Endothelial cell of umbilical vein (primary cell): ENCODE measurements at regions not wholly inside any gene's neighbourhood (a gene's known extent, or its start where the extent isn't known, plus 50 kb on each side); places are given as distances from the start of the nearest gene placed in this dataset.

ENCODE experiments used
- BruUV-seq: library from RNA; stranded (reverse); fragments of 400-500 nt; replicated peaks from 2 replicates; lab custom pipeline; 2021; lab: Mats Ljungman, UMichigan
- CTCF ChIA-PET: fragments of 300-600, 350-600 bp; sonication (Branson Sonifier 250); formaldehyde crosslinking; loops from one replicate; lab custom pipeline; 2021; ENCODE audit warnings: antibody characterized with exemption, inconsistent platforms; lab: Charles Lee
- POLR2A ChIA-PET: fragments of 300-600, 350-600 bp; sonication (Branson Sonifier 250); formaldehyde crosslinking; loops from one replicate; lab custom pipeline; 2021; ENCODE audit warnings: antibody characterized with exemption, inconsistent platforms; lab: Charles Lee
- DNase-seq: peaks from one replicate; pipeline ENCODE4 v3.0.0-alpha.2; 2011; ENCODE audit warnings: low read depth, low spot score
- FAIRE-seq: peaks from 2 replicates; lab custom pipeline; 2011; peaks lifted over from hg19 to GRCh38; lab: Jason Lieb, UNC
- H2AFZ ChIP-seq: 2 replicates; pipeline ENCODE4 v1.6.0; 2012; ENCODE audit warnings: low read depth, low read length, control low read depth, inconsistent platforms
- H3K27ac ChIP-seq: 2 replicates; pipeline ENCODE4 v1.5.1; 2011; ENCODE audit warnings: low read depth, mild to moderate bottlenecking, control low read depth, low read length, moderate library complexity; ENCODE audit not compliant: insufficient read depth
- H3K27me3 ChIP-seq, 2 experiments: 2 replicates each; pipeline versions ENCODE4 v1.6.0 to v1.6.1; 2011; ENCODE audit warnings: low read length in 2 of 2, mixed read lengths in 1 of 2; ENCODE audit not compliant: control insufficient read depth in 2 of 2, insufficient read depth in 2 of 2
- H3K36me3 ChIP-seq, 2 experiments: 2 replicates in 1 of 2; 3 replicates in 1 of 2; pipeline ENCODE4 v1.5.1; 2011; ENCODE audit warnings: low read length in 2 of 2, mild to moderate bottlenecking in 1 of 2, moderate library complexity in 1 of 2; ENCODE audit not compliant: control insufficient read depth in 2 of 2, insufficient read depth in 2 of 2; ENCODE audit errors: extremely low read depth in 1 of 2
- H3K4me1 ChIP-seq: 3 replicates; pipeline ENCODE4 v1.5.1; 2011; ENCODE audit warnings: mild to moderate bottlenecking, low read length; ENCODE audit not compliant: control insufficient read depth, insufficient read depth; ENCODE audit errors: extremely low read depth
- H3K4me2 ChIP-seq: 2 replicates; pipeline ENCODE4 v1.6.1; 2011; ENCODE audit warnings: low read length, control low read depth, mixed read lengths; ENCODE audit not compliant: insufficient read depth
- H3K4me3 ChIP-seq, 3 experiments: fragments of 200-600 bp in 1 of 3; sonication (generic), shearing (Covaris generic) in 1 of 3; replicated peaks in 1 of 3; 2 replicates each; pipeline ENCODE4 v1.5.1; 2011 to 2016; ENCODE audit warnings: control low read depth in 3 of 3, low read length in 3 of 3, mild to moderate bottlenecking in 2 of 3, inconsistent platforms in 1 of 3, low read depth in 1 of 3, moderate library complexity in 1 of 3; ENCODE audit not compliant: insufficient read depth in 1 of 3
- H3K79me2 ChIP-seq: 2 replicates; pipeline ENCODE4 v1.6.0; 2012; ENCODE audit warnings: low read length, inconsistent platforms; ENCODE audit not compliant: control insufficient read depth, insufficient read depth
- H3K9ac ChIP-seq: replicated peaks from 2 replicates; pipeline ENCODE3; 2011; ENCODE audit warnings: low read length, control low read depth; ENCODE audit not compliant: insufficient read depth; ENCODE audit errors: extremely low read depth
- H3K9me1 ChIP-seq: replicated peaks from 3 replicates; pipeline ENCODE4 v1.6.0; 2011; ENCODE audit warnings: mild to moderate bottlenecking, low read length; ENCODE audit not compliant: control insufficient read depth, insufficient read depth; ENCODE audit errors: extremely low read depth
- H3K9me3 ChIP-seq: replicated peaks from 2 replicates; pipeline ENCODE4 v1.5.1; 2012; ENCODE audit warnings: low read length, inconsistent platforms; ENCODE audit not compliant: control insufficient read depth, insufficient read depth
- H4K20me1 ChIP-seq: replicated peaks from 2 replicates; pipeline ENCODE3; 2011; ENCODE audit warnings: mild to moderate bottlenecking, low read length; ENCODE audit not compliant: control insufficient read depth, insufficient read depth; ENCODE audit errors: extremely low read depth
- CTCF ChIP-seq, 2 donors: IDR thresholded peaks; 1 replicate in 1 of 2; 2 replicates in 1 of 2; pipeline ENCODE4 v1.5.1; 2011; ENCODE audit warnings: low read length in 2 of 2, mild to moderate bottlenecking in 2 of 2, moderate library complexity in 2 of 2, control low read depth in 1 of 2, inconsistent platforms in 1 of 2, low read depth in 1 of 2; ENCODE audit not compliant: insufficient read depth in 1 of 2; ENCODE audit errors: extremely low read depth in 1 of 2
- EZH2 ChIP-seq: IDR thresholded peaks from 2 replicates; pipeline ENCODE4 v1.6.1; 2012; ENCODE audit warnings: borderline replicate concordance, low read depth, mild to moderate bottlenecking, moderate library complexity, low read length, inconsistent platforms; ENCODE audit not compliant: severe bottlenecking
- FOS ChIP-seq: IDR thresholded peaks from 2 replicates; pipeline ENCODE4 v1.6.1; 2011; ENCODE audit warnings: mild to moderate bottlenecking, low read length, moderate library complexity, borderline replicate concordance; ENCODE audit not compliant: insufficient read depth
- GATA2 ChIP-seq: IDR thresholded peaks from 2 replicates; pipeline ENCODE4 v1.7.0; 2011; ENCODE audit warnings: low read depth, mild to moderate bottlenecking, moderate library complexity, mixed read lengths, low read length; ENCODE audit not compliant: insufficient read length, insufficient read depth
- JUN ChIP-seq: IDR thresholded peaks from 2 replicates; pipeline ENCODE4 v1.6.1; 2011; ENCODE audit warnings: borderline replicate concordance, low read depth; ENCODE audit not compliant: insufficient read length, insufficient read depth
- MAX ChIP-seq: IDR thresholded peaks from 2 replicates; pipeline ENCODE4 v1.6.1; 2011; ENCODE audit not compliant: insufficient read depth, insufficient read length
- MYC ChIP-seq: IDR thresholded peaks from one replicate; pipeline ENCODE4 v1.6.1; 2011; ENCODE audit warnings: mild to moderate bottlenecking, low read depth, low read length
- POLR2A ChIP-seq: IDR thresholded peaks from 2 replicates; pipeline ENCODE4 v1.6.1; 2012; ENCODE audit warnings: low read depth, mild to moderate bottlenecking, control low read depth, low read length
- POLR2AphosphoS5 ChIP-seq: IDR thresholded peaks from 2 replicates; pipeline ENCODE4 v1.6.1; 2012; ENCODE audit warnings: low read depth, mild to moderate bottlenecking, control low read depth, low read length, moderate library complexity; ENCODE audit not compliant: insufficient read depth
- dilution Hi-C: fragments of 300-500 bp; cut with MboI; formaldehyde crosslinking; loops from one replicate; pipeline ENCODE4 v1.15.0; 2019; ENCODE audit warnings: low sequenced_read_pairs; ENCODE audit not compliant: extremely low pct_ligation_motif_present
- intact Hi-C: fragments of 100-400 bp; cut with micrococcal nuclease; formaldehyde crosslinking; loops from one replicate; pipeline ENCODE4 v1.10.0; 2022

- Histone ChIP-seq H3K27me3 (no peaks in the 10 kb centered on the region), H4K20me1 (no peaks in the 10 kb centered on the region), H3K36me3 (no peaks in the 10 kb centered on the region), H3K4me3 (no peak overlapping the region), H3K4me1 (no peaks in the 10 kb centered on the region), H3K9ac (no peak overlapping the region), H2AFZ (no peak overlapping the region), H3K9me3 (no peaks in the 10 kb centered on the region), H3K4me2 (no peak overlapping the region), H3K27ac (no peak overlapping the region), H3K79me2 (no peaks in the 10 kb centered on the region), H3K9me1 (no peaks in the 10 kb centered on the region)
- BruUV-seq: no TSS peak
- CTCF ChIA-PET: no interaction called here
- no peak for FAIRE-seq
- POLR2A ChIA-PET: no interaction called here
- dilution Hi-C loops (no loop called here), intact Hi-C loops (no loop called here)
- DNase-seq: no peak
- TF ChIP-seq GATA2 (no peak), EZH2 (no peak), MAX (no peak), POLR2AphosphoS5 (no peak), JUN (no peak), POLR2A (no peak), MYC (no peak), CTCF (IDR thresholded peaks at IDR 0.05; ENCODE audit: extremely low read depth in 1 of 2, insufficient read depth in 1 of 2, low read depth in 1 of 2, low read length in 2 of 2) (no peak), FOS (no peak)
Measured at GRCh38 chrY:19465809-19466208, 278.7 kb downstream of the KDM5D start.
